ENCODE measurements at regions not wholly inside any gene's neighbourhood (a gene's known extent, or its start where the extent isn't known, plus 50 kb on each side); places are given as distances from the start of the nearest gene placed in this dataset.

- TF ChIP-seq, protein P1, sequence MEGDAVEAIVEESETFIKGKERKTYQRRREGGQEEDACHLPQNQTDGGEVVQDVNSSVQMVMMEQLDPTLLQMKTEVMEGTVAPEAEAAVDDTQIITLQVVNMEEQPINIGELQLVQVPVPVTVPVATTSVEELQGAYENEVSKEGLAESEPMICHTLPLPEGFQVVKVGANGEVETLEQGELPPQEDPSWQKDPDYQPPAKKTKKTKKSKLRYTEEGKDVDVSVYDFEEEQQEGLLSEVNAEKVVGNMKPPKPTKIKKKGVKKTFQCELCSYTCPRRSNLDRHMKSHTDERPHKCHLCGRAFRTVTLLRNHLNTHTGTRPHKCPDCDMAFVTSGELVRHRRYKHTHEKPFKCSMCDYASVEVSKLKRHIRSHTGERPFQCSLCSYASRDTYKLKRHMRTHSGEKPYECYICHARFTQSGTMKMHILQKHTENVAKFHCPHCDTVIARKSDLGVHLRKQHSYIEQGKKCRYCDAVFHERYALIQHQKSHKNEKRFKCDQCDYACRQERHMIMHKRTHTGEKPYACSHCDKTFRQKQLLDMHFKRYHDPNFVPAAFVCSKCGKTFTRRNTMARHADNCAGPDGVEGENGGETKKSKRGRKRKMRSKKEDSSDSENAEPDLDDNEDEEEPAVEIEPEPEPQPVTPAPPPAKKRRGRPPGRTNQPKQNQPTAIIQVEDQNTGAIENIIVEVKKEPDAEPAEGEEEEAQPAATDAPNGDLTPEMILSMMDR (IDR thresholded peaks at IDR 0.05 in 2 of 3, conservative IDR thresholded peaks at IDR 0.05 in 1 of 3; ENCODE audit: control insufficient read depth in 2 of 3, extremely low read depth in 1 of 3, insufficient read depth in 1 of 3, low read depth in 3 of 3, low read length in 3 of 3): no peak
- TF ChIP-seq EP300 (IDR thresholded peaks at IDR 0.05; ENCODE audit: borderline replicate concordance in 1 of 2, control insufficient read depth in 1 of 2, low read depth in 2 of 2, low read length in 2 of 2): no peak
Observed at GRCh38 chr10:121330563-121330962, 267.7 kb downstream of the FGFR2 start.

Measured in GM12878 (cell line).